Smooth muscle cell (in vitro differentiated cells): ENCODE measurements at regions not wholly inside any gene's neighbourhood (a gene's known extent, or its start where the extent isn't known, plus 50 kb on each side); places are given as distances from the start of the nearest gene placed in this dataset.

Source experiments
- DNase-seq: peaks from one replicate; lab custom pipeline; 2025; ENCODE audit not compliant: unreplicated experiment; lab: John Stamatoyannopoulos, UW
- H2AFZ ChIP-seq: fragments of 200-600 bp; sonication (generic); 2 replicates; pipeline ENCODE4 v1.6.0; 2016; ENCODE audit warnings: antibody characterized with exemption, low read depth, mild to moderate bottlenecking
- H3F3A ChIP-seq: fragments of 200-600 bp; sonication (generic); 2 replicates; pipeline ENCODE4 v1.6.0; 2017; ENCODE audit warnings: antibody characterized with exemption, low read depth
- H3K27ac ChIP-seq: fragments of 200-600 bp; sonication (generic); 2 replicates; pipeline ENCODE4 v1.5.1; 2016; ENCODE audit warnings: low read depth, mild to moderate bottlenecking
- H3K27me3 ChIP-seq: fragments of 200-600 bp; sonication (generic); 2 replicates; pipeline ENCODE4 v1.6.1; 2016; ENCODE audit warnings: low read depth, mild to moderate bottlenecking
- H3K36me3 ChIP-seq: fragments of 200-600 bp; sonication (generic); 2 replicates; pipeline ENCODE4 v1.5.1; 2016; ENCODE audit warnings: low read depth
- H3K4me1 ChIP-seq: fragments of 200-600 bp; sonication (generic); 2 replicates; pipeline ENCODE4 v1.5.1; 2016; ENCODE audit warnings: low read depth
- H3K4me2 ChIP-seq: fragments of 200-600 bp; sonication (generic); 2 replicates; pipeline ENCODE4 v1.6.0; 2016; ENCODE audit warnings: mild to moderate bottlenecking
- H3K4me3 ChIP-seq: fragments of 200-600 bp; sonication (generic); 2 replicates; pipeline ENCODE4 v1.5.1; 2016; ENCODE audit warnings: mild to moderate bottlenecking
- H3K79me2 ChIP-seq: fragments of 200-600 bp; sonication (generic); 2 replicates; pipeline ENCODE4 v1.6.0; 2016; ENCODE audit warnings: low read depth, mild to moderate bottlenecking
- H3K9ac ChIP-seq: fragments of 200-600 bp; sonication (generic); 2 replicates; pipeline ENCODE4 v1.6.0; 2016; ENCODE audit warnings: low read depth
- H3K9me3 ChIP-seq: fragments of 200-600 bp; sonication (generic); replicated peaks from 2 replicates; pipeline ENCODE4 v1.5.1; 2016; ENCODE audit warnings: low read depth
- H4K20me1 ChIP-seq: fragments of 200-600 bp; sonication (generic); 2 replicates; pipeline ENCODE4 v1.6.0; 2016; ENCODE audit warnings: low read depth
- CTCF ChIP-seq: fragments of 200-600 bp; sonication (generic); IDR thresholded peaks from 2 replicates; pipeline ENCODE4 v1.5.1; 2017; ENCODE audit warnings: borderline replicate concordance, mild to moderate bottlenecking, antibody characterized with exemption; ENCODE audit not compliant: insufficient read depth, poor library complexity, severe bottlenecking
- WGBS: methylation state at CpG from one replicate; pipeline ENCODE4 v1.1.7; 2016; ENCODE audit warnings: low lambda C conversion rate; 5-methylcytosine and 5-hydroxymethylcytosine counted together

DNA sequence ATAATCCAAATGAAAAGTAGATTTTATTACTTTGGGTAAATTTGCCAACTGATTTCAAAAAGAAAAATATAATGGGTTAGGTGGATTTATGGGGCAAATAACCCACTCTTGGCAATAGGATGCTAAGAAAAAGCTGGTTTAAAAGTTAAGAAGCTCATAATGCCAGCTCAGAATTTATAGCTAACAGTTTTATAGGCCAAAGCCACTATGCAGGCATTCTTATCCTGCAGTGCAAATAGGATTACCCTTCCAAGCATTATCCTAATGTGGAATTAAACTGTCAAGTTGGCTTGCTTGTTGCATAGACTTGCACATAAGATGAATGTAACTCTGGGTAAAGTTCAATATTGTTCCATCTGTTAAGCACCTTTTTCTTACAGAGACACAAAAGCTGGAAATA is 703.0 kb downstream of the PCDH18 start:
- no peaks in the 10 kb centered on the region for H3K9me3 ChIP-seq
- no peaks in the 10 kb centered on the region for H3K27me3 ChIP-seq
- no peaks in the 10 kb centered on the region for H3K36me3 ChIP-seq
- H3K4me1 ChIP-seq: no peaks in the 10 kb centered on the region
- H2AFZ ChIP-seq: no peak overlapping the region
- H3K27ac ChIP-seq: no peak overlapping the region
- no peak for TF ChIP-seq CTCF
- no peak overlapping the region for H3K4me3 ChIP-seq
- H3K79me2 ChIP-seq: no peaks in the 10 kb centered on the region
- no peak for DNase-seq
- no peak overlapping the region for H3K4me2 ChIP-seq
- H4K20me1 ChIP-seq: no peaks in the 10 kb centered on the region
- no peak overlapping the region for H3K9ac ChIP-seq
- no peaks in the 10 kb centered on the region for H3F3A ChIP-seq

GRCh38 chr4:136823020-136823419 is 709.3 kb downstream of the PCDH18 start:
- Histone ChIP-seq H3K4me3 (no peak overlapping the region), H3K9me3 (no peaks in the 10 kb centered on the region), H2AFZ (no peak overlapping the region), H3K4me2 (no peak overlapping the region), H4K20me1 (no peaks in the 10 kb centered on the region), H3K79me2 (no peaks in the 10 kb centered on the region), H3K36me3 (no peaks in the 10 kb centered on the region), H3K9ac (no peak overlapping the region), H3K4me1 (no peaks in the 10 kb centered on the region), H3F3A (no peaks in the 10 kb centered on the region), H3K27ac (no peak overlapping the region), H3K27me3 (no peaks in the 10 kb centered on the region)
- no peak for TF ChIP-seq CTCF
- whole genome bisulfite sequencing: 92% methylated on average over 8 of the region's 8 CpGs
- DNase-seq: no peak

DNA sequence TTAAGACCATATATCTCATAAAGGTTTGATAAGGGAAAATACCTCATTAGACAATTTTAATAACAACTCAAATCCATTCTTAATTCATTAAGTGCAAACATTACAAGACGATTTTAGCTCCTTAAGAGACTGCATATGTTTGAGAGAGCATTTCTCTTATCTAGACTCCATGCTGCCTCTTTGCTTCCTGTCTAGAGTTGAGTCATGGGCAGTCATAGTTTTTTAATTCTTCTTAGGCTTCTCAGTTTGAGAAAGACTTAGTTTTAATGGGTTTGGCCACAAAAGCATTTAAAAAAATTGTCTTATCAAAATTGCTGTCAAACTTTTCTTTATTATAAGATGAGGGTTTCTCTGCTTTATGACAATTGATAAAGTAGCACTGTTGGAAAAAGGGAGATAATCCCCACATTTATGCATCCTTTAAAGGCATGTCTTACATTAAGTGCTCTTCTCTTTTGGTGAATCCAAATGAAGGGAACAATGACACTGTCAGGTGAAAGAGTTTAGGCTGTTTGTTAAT is 713.4 kb downstream of the PCDH18 start:
- Histone ChIP-seq H4K20me1 (no peaks in the 10 kb centered on the region), H3F3A (no peaks in the 10 kb centered on the region), H3K27me3 (no peaks in the 10 kb centered on the region), H3K9me3 (no peaks in the 10 kb centered on the region), H3K4me2 (peak overlapping the region; percentile 20), H3K9ac (no peak overlapping the region), H3K4me3 (no peak overlapping the region), H3K79me2 (no peaks in the 10 kb centered on the region), H3K4me1 (no peaks in the 10 kb centered on the region), H3K27ac (no peak overlapping the region), H2AFZ (no peak overlapping the region), H3K36me3 (no peaks in the 10 kb centered on the region)
- DNase-seq: no peak
- WGBS: 15% methylated on average over 1 of the region's 1 CpG
- TF ChIP-seq CTCF: no peak

GRCh38 chr4:136812100-136812880 is 720.0 kb downstream of the PCDH18 start:
- Histone ChIP-seq H3K27me3 (no peaks in the 10 kb centered on the region), H3K27ac (no peak overlapping the region), H3K4me2 (no peak overlapping the region), H3K9me3 (no peaks in the 10 kb centered on the region), H2AFZ (no peak overlapping the region), H3K4me1 (no peaks in the 10 kb centered on the region), H3K36me3 (no peaks in the 10 kb centered on the region), H3K4me3 (no peak overlapping the region), H4K20me1 (no peaks in the 10 kb centered on the region), H3F3A (no peaks in the 10 kb centered on the region), H3K9ac (no peak overlapping the region), H3K79me2 (no peaks in the 10 kb centered on the region)
- no peak for TF ChIP-seq CTCF
- DNase-seq: no peak
- 97% methylated on average over 31 of the region's 42 CpGs for WGBS
